CD14-positive monocyte (primary cell): ENCODE measurements at regions not wholly inside any gene's neighbourhood (a gene's known extent, or its start where the extent isn't known, plus 50 kb on each side); places are given as distances from the start of the nearest gene placed in this dataset.

Source experiments
- DNase-seq, 3 donors: peaks; one replicate each; pipeline ENCODE4 v3.0.0-alpha.2; 2011 to 2022
- H2AFZ ChIP-seq: 2 replicates; pipeline ENCODE4 v1.6.0; 2012; ENCODE audit warnings: mild to moderate bottlenecking, low read depth, low read length, inconsistent platforms; ENCODE audit not compliant: insufficient read depth, poor library complexity, severe bottlenecking
- H3K27ac ChIP-seq, 2 donors: 1 replicate in 1 of 2; 2 replicates in 1 of 2; pipeline ENCODE4 v1.5.1; 2012 to 2013; ENCODE audit warnings: low read length in 2 of 2, control low read depth in 1 of 2, inconsistent platforms in 1 of 2, low read depth in 1 of 2, mild to moderate bottlenecking in 1 of 2
- H3K27me3 ChIP-seq, 2 donors: one replicate each; pipeline versions ENCODE4 v1.6.0 to v1.6.1; 2011 to 2013; ENCODE audit warnings: low read length in 2 of 2; ENCODE audit not compliant: control insufficient read depth in 2 of 2, insufficient read depth in 2 of 2
- H3K36me3 ChIP-seq, 2 donors: replicated peaks in 1 of 2; 1 replicate in 1 of 2; 2 replicates in 1 of 2; pipeline versions ENCODE4 v1.5.1 to v1.6.1; 2012 to 2013; ENCODE audit warnings: low read length in 2 of 2, control low read depth in 1 of 2, inconsistent platforms in 1 of 2, mild to moderate bottlenecking in 1 of 2; ENCODE audit not compliant: insufficient read depth in 2 of 2, control insufficient read depth in 1 of 2
- H3K4me1 ChIP-seq, 2 donors: 1 replicate in 1 of 2; 2 replicates in 1 of 2; pipeline versions ENCODE4 v1.5.1 to v1.6.1; 2012 to 2013; ENCODE audit warnings: low read length in 2 of 2, control low read depth in 1 of 2, inconsistent platforms in 1 of 2, mild to moderate bottlenecking in 1 of 2, moderate library complexity in 1 of 2; ENCODE audit not compliant: insufficient read depth in 2 of 2, control insufficient read depth in 1 of 2
- H3K4me2 ChIP-seq: replicated peaks from 2 replicates; pipeline ENCODE3; 2012; ENCODE audit warnings: low read length, moderate library complexity, mild to moderate bottlenecking; ENCODE audit not compliant: poor library complexity, severe bottlenecking; ENCODE audit errors: extremely low read depth
- H3K4me3 ChIP-seq, 3 experiments: fragments of 200-600 bp in 1 of 3; sonication (generic) in 1 of 3; replicated peaks in 1 of 3; 1 replicate in 2 of 3; 2 replicates in 1 of 3; pipeline ENCODE4 v1.5.1; 2011 to 2013; ENCODE audit warnings: low read length in 3 of 3, mild to moderate bottlenecking in 3 of 3, control low read depth in 2 of 3, low read depth in 2 of 3, inconsistent platforms in 1 of 3, moderate library complexity in 1 of 3
- H3K79me2 ChIP-seq: 2 replicates; pipeline ENCODE4 v1.6.0; 2012; ENCODE audit warnings: mild to moderate bottlenecking, control low read depth, inconsistent platforms, low read length, moderate library complexity; ENCODE audit not compliant: insufficient read depth
- H3K9ac ChIP-seq: 2 replicates; pipeline ENCODE4 v1.6.0; 2017; ENCODE audit warnings: low read length, mild to moderate bottlenecking; ENCODE audit not compliant: insufficient read depth, poor library complexity, severe bottlenecking
- H3K9me3 ChIP-seq, 2 donors: replicated peaks in 1 of 2; 1 replicate in 1 of 2; 2 replicates in 1 of 2; pipeline versions ENCODE4 v1.5.1 to v1.6.1; 2012 to 2013; ENCODE audit warnings: low read length in 2 of 2, control low read depth in 1 of 2; ENCODE audit not compliant: control insufficient read depth in 1 of 2, insufficient read depth in 1 of 2
- H4K20me1 ChIP-seq: 2 replicates; pipeline ENCODE4 v1.6.0; 2012; ENCODE audit warnings: mild to moderate bottlenecking, low read length, control low read depth, moderate library complexity; ENCODE audit not compliant: insufficient read depth
- H3K27ac Mint-ChIP-seq, 7 donors: one replicate each; pipeline ENCODE4 v1.8.0; 2020; ENCODE audit warnings: mild to moderate bottlenecking in 7 of 7, mixed read lengths in 7 of 7, moderate library complexity in 6 of 7, inconsistent platforms in 2 of 7
- H3K27me3 Mint-ChIP-seq, 3 donors: one replicate each; pipeline ENCODE4 v1.8.0; 2021 to 2022; ENCODE audit warnings: low read depth in 3 of 3, mild to moderate bottlenecking in 3 of 3, mixed read lengths in 3 of 3, moderate library complexity in 3 of 3, inconsistent platforms in 1 of 3
- H3K36me3 Mint-ChIP-seq, 2 donors: one replicate each; pipeline ENCODE4 v1.8.0; 2020; ENCODE audit warnings: mixed read lengths in 2 of 2, inconsistent platforms in 1 of 2, mild to moderate bottlenecking in 1 of 2
- H3K4me1 Mint-ChIP-seq: one replicate; pipeline ENCODE4 v1.8.0; 2020; ENCODE audit warnings: mild to moderate bottlenecking, mixed read lengths
- H3K4me3 Mint-ChIP-seq, 2 donors: one replicate each; pipeline ENCODE4 v1.8.0; 2020; ENCODE audit warnings: mild to moderate bottlenecking in 2 of 2, mixed read lengths in 2 of 2, moderate library complexity in 1 of 2
- H3K9me3 Mint-ChIP-seq, 7 donors: one replicate each; pipeline ENCODE4 v1.8.0; 2020 to 2022; ENCODE audit warnings: mixed read lengths in 7 of 7, mild to moderate bottlenecking in 6 of 7, moderate library complexity in 6 of 7, inconsistent platforms in 2 of 7
- WGBS: methylation state at CpG from one replicate; pipeline ENCODE4 v1.1.5; 2013; ENCODE audit warnings: missing lambda C conversion rate; ENCODE audit not compliant: insufficient coverage; 5-methylcytosine and 5-hydroxymethylcytosine counted together
- intact Hi-C, 2 donors: fragments of 100-400 bp; cut with micrococcal nuclease; formaldehyde crosslinking; loops; one replicate each; pipeline versions ENCODE4 v1.15.0 to v1.15.1; 2023
- TF ChIP-seq, protein P1 (sequence below): fragments of 200-600 bp; IDR thresholded peaks from one replicate; pipeline ENCODE4 v1.8.0; 2022; ENCODE audit warnings: antibody characterized with exemption, mild to moderate bottlenecking

DNA sequence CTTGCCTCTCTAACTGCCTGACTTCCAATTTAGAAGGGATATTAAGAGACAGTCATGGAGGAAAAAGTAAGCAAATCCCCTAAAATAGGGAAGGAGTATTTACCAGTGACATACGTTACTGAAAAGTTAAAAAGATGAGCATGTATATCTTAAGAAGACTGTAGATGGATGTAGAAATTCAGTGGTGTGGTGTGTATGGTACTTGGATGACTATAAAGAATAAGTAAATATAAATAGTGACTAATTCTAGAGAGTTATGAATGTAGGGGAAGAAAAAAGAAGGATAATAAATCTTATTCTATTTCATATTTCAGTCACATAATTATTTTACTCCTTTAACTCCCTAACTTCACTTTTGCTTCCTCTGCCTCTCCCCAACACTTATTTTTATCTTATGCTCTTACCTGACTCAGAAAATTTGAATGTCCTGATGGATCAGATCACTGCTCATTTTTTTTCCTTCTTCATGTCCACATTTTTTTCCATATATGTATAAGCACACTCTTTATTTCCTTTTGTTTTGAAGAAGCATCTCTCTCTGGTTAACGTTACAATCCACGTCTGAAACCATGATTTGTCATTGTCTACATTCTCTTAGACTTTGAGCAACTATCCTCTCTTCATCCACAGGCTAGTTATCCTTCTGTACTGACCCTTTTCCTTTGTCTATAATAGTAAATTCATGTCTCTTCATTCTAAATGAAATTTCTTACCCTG is 422.7 kb upstream of the SYT1 start:
- H3K9me3 ChIP-seq: peaks cover 11% of the 10 kb centered on the region in 2 donors
- no peak overlapping the region for H3K4me2 ChIP-seq
- 94% methylated on average over 3 of the region's 3 CpGs for WGBS
- Mint-ChIP-seq H3K9me3 (peaks cover 5 to 16% (median 7%) of the 10 kb centered on the region in 7 donors), H3K27me3 (peaks cover 0 to 2% (median 0%) of the 10 kb centered on the region in 3 donors), H3K36me3 (no peaks in the 10 kb centered on the region), H3K4me1 (no peaks in the 10 kb centered on the region), H3K27ac (no peak overlapping the region), H3K4me3 (no peak overlapping the region)
- no peaks in the 10 kb centered on the region for H3K79me2 ChIP-seq
- intact Hi-C loops: no loop called here
- no peak overlapping the region for H3K27ac ChIP-seq
- no peak overlapping the region for H3K9ac ChIP-seq
- no peaks in the 10 kb centered on the region for H4K20me1 ChIP-seq
- H3K36me3 ChIP-seq: no peaks in the 10 kb centered on the region
- H3K4me1 ChIP-seq: peaks cover 0 to 6% of the 10 kb centered on the region in 2 donors
- peak overlapping the region; percentile 4 for H2AFZ ChIP-seq
- TF ChIP-seq, protein P1, sequence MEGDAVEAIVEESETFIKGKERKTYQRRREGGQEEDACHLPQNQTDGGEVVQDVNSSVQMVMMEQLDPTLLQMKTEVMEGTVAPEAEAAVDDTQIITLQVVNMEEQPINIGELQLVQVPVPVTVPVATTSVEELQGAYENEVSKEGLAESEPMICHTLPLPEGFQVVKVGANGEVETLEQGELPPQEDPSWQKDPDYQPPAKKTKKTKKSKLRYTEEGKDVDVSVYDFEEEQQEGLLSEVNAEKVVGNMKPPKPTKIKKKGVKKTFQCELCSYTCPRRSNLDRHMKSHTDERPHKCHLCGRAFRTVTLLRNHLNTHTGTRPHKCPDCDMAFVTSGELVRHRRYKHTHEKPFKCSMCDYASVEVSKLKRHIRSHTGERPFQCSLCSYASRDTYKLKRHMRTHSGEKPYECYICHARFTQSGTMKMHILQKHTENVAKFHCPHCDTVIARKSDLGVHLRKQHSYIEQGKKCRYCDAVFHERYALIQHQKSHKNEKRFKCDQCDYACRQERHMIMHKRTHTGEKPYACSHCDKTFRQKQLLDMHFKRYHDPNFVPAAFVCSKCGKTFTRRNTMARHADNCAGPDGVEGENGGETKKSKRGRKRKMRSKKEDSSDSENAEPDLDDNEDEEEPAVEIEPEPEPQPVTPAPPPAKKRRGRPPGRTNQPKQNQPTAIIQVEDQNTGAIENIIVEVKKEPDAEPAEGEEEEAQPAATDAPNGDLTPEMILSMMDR: no peak
- no peak for DNase-seq
- H3K4me3 ChIP-seq: no peak overlapping the region
- no peaks in the 10 kb centered on the region for H3K27me3 ChIP-seq

DNA sequence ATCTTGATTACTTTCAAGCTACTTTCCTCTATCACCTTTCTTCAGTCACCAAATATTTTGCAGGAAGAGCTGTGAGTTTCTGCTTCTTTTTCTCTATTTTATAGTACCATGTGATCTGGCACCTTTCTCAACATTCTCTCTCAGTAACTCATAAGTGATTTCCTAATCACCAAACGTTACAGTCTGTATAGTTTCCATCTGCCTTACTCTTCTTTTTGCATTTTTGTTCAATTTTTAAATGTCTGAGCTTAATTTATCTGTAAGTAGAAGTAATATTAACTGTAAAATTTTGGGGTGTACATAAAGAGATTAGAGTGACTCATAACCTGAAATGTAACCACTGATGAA is 422.1 kb upstream of the SYT1 start:
- Histone ChIP-seq H3K27ac (no peak overlapping the region), H3K4me1 (peaks cover 0 to 6% of the 10 kb centered on the region in 2 donors), H3K9me3 (peaks cover 11% of the 10 kb centered on the region in 2 donors), H3K36me3 (no peaks in the 10 kb centered on the region), H3K4me3 (no peak overlapping the region), H3K79me2 (no peaks in the 10 kb centered on the region), H2AFZ (peak overlapping the region; percentile 4), H3K27me3 (no peaks in the 10 kb centered on the region), H3K4me2 (no peak overlapping the region), H3K9ac (no peak overlapping the region), H4K20me1 (no peaks in the 10 kb centered on the region)
- no CpG with 5 or more reads among the region's 1 CpG for WGBS
- Mint-ChIP-seq H3K9me3 (peaks cover 5 to 11% (median 7%) of the 10 kb centered on the region in 7 donors), H3K27me3 (peaks cover 0 to 2% (median 0%) of the 10 kb centered on the region in 3 donors), H3K4me3 (no peak overlapping the region), H3K27ac (no peak overlapping the region), H3K4me1 (no peaks in the 10 kb centered on the region), H3K36me3 (no peaks in the 10 kb centered on the region)
- no peak for DNase-seq
- intact Hi-C loops: no loop called here
- TF ChIP-seq, protein P1: no peak
